NCI-H2107 (cell line): ENCODE measurements at regions not wholly inside any gene's neighbourhood (a gene's known extent, or its start where the extent isn't known, plus 50 kb on each side); places are given as distances from the start of the nearest gene placed in this dataset.

ENCODE experiments used
- DNase-seq: peaks from one replicate; lab custom pipeline; 2025; lab: John Stamatoyannopoulos, UW

GRCh38 chr2:136468799-136469369 is 296.5 kb upstream of the THSD7B start:
- peak; percentile 41 for DNase-seq

GRCh38 chr2:136452528-136452927 is 312.8 kb upstream of the THSD7B start:
- DNase-seq = no peak

- no peak for DNase-seq
Measured at GRCh38 chr2:136448986-136449780, 316.2 kb upstream of the THSD7B start.

GRCh38 chr2:136448432-136448831 is 316.9 kb upstream of the THSD7B start:
- peak; percentile 5 for DNase-seq

GRCh38 chr2:136444323-136444722 is 321.0 kb upstream of the THSD7B start:
- DNase-seq = no peak

- no peak for DNase-seq
Measured at GRCh38 chr2:136443661-136444060, 321.7 kb upstream of the THSD7B start.

GRCh38 chr2:136441979-136442714 is 323.2 kb upstream of the THSD7B start:
- no peak for DNase-seq

GRCh38 chr2:136439064-136439676 is 321.2 kb upstream of the CXCR4 start:
- DNase-seq = no peak

- no peak for DNase-seq
Measured at GRCh38 chr2:136437461-136437860, 319.5 kb upstream of the CXCR4 start.

GRCh38 chr2:136436936-136437335 is 319.0 kb upstream of the CXCR4 start:
- no peak for DNase-seq

GRCh38 chr2:136434251-136434715 is 316.3 kb upstream of the CXCR4 start:
- no peak for DNase-seq

GRCh38 chr2:136433261-136433660 is 315.3 kb upstream of the CXCR4 start:
- no peak for DNase-seq

GRCh38 chr2:136424112-136424511 is 306.2 kb upstream of the CXCR4 start:
- no peak for DNase-seq

GRCh38 chr2:136423516-136423996 is 305.6 kb upstream of the CXCR4 start:
- peak; percentile 78 for DNase-seq

- no peak for DNase-seq
Measured at GRCh38 chr2:136422512-136422911, 304.6 kb upstream of the CXCR4 start.

GRCh38 chr2:136420346-136420745 is 302.4 kb upstream of the CXCR4 start:
- DNase-seq = no peak

GRCh38 chr2:136411946-136412345 is 294.0 kb upstream of the CXCR4 start:
- DNase-seq = no peak

- DNase-seq = no peak
Measured at GRCh38 chr2:136410673-136411072, 292.7 kb upstream of the CXCR4 start.

- DNase-seq = no peak
Measured at GRCh38 chr2:136408795-136409194, 290.8 kb upstream of the CXCR4 start.

GRCh38 chr2:136407952-136408318 is 290.0 kb upstream of the CXCR4 start:
- no peak for DNase-seq

- no peak for DNase-seq
Measured at GRCh38 chr2:136407117-136407951, 289.4 kb upstream of the CXCR4 start.
